SK-N-SH treated with all-trans-retinoic acid at 6 μM for 48 hours (cell line): ENCODE measurements at regions not wholly inside any gene's neighbourhood (a gene's known extent, or its start where the extent isn't known, plus 50 kb on each side); places are given as distances from the start of the nearest gene placed in this dataset.

Experiments
- ATAC-seq: fragments of 200-7000 bp; cut with Tn5 transposase; 3 replicates; pipeline ENCODE4 v1.9.1; 2020; ENCODE audit warnings: mild to moderate bottlenecking, moderate library complexity
- ARNTL ChIP-seq: fragments of 450-650 bp; formaldehyde crosslinking; IDR thresholded peaks from 2 replicates; pipeline ENCODE4 v1.5.0; 2020; ENCODE audit warnings: low read depth, mild to moderate bottlenecking, moderate library complexity, borderline replicate concordance
- BACH2 ChIP-seq: fragments of 250-450 bp; sonication (Bioruptor Pico); IDR thresholded peaks from 2 replicates; pipeline ENCODE4 v1.9.0; 2021; ENCODE audit warnings: mild to moderate bottlenecking, borderline replicate concordance
- CSDC2 ChIP-seq: fragments of 250-450 bp; sonication (Bioruptor Pico); IDR thresholded peaks from 2 replicates; pipeline ENCODE4 v1.5.0; 2020; ENCODE audit warnings: mild to moderate bottlenecking, moderate library complexity
- ESRRG ChIP-seq: fragments of 250-450 bp; sonication (Bioruptor Pico); IDR thresholded peaks from 2 replicates; pipeline ENCODE4 v1.6.1; 2021; ENCODE audit warnings: mild to moderate bottlenecking
- GLIS3 ChIP-seq: fragments of 250-450 bp; sonication (Bioruptor Pico); IDR thresholded peaks from 2 replicates; pipeline ENCODE4 v1.5.0; 2020; ENCODE audit warnings: mild to moderate bottlenecking, moderate library complexity
- ISL1 ChIP-seq: fragments of 250-450 bp; sonication (Bioruptor Pico); IDR thresholded peaks from 2 replicates; pipeline ENCODE4 v2.1.2; 2022; ENCODE audit warnings: mild to moderate bottlenecking, moderate library complexity
- OSR1 ChIP-seq: fragments of 250-450 bp; sonication (Bioruptor Pico); IDR thresholded peaks from 2 replicates; pipeline ENCODE4 v1.8.0; 2022; ENCODE audit warnings: moderate library complexity, mild to moderate bottlenecking, inconsistent platforms
- PATZ1 ChIP-seq: fragments of 250-450 bp; sonication (Bioruptor Pico); IDR thresholded peaks from 2 replicates; pipeline ENCODE4 v1.8.0; 2020; ENCODE audit warnings: mild to moderate bottlenecking, moderate library complexity, borderline replicate concordance
- PPARA ChIP-seq: fragments of 250-450 bp; sonication (Bioruptor Pico); IDR thresholded peaks from 2 replicates; pipeline ENCODE4 v1.5.0; 2020; ENCODE audit warnings: mild to moderate bottlenecking, borderline replicate concordance
- RARB ChIP-seq: fragments of 250-450 bp; sonication (Bioruptor Pico); IDR thresholded peaks from 2 replicates; pipeline ENCODE4 v1.8.0; 2021; ENCODE audit warnings: mild to moderate bottlenecking, moderate library complexity
- SNAI2 ChIP-seq: fragments of 250-450 bp; sonication (Bioruptor Pico); IDR thresholded peaks from 2 replicates; pipeline ENCODE4 v1.5.0; 2020; ENCODE audit warnings: mild to moderate bottlenecking, moderate library complexity
- TCF4 ChIP-seq: fragments of 250-450 bp; sonication (Bioruptor Pico); IDR thresholded peaks from 2 replicates; pipeline ENCODE4 v1.8.0; 2021; ENCODE audit warnings: mild to moderate bottlenecking, moderate library complexity, borderline replicate concordance
- TOX ChIP-seq: fragments of 250-450 bp; sonication (Bioruptor Pico); IDR thresholded peaks from 2 replicates; pipeline ENCODE4 v1.8.0; 2021; ENCODE audit warnings: mild to moderate bottlenecking, moderate library complexity, borderline replicate concordance
- ZC3H10 ChIP-seq: fragments of 250-450 bp; sonication (Bioruptor Pico); IDR thresholded peaks from 2 replicates; pipeline ENCODE4 v1.5.1; 2021; ENCODE audit warnings: mild to moderate bottlenecking, moderate library complexity
- ZFP3 ChIP-seq: fragments of 250-450 bp; sonication (Bioruptor Pico); IDR thresholded peaks from 2 replicates; pipeline ENCODE4 v1.5.0; 2020; ENCODE audit warnings: mild to moderate bottlenecking, moderate library complexity
- ZNF565 ChIP-seq: fragments of 450-650 bp; formaldehyde crosslinking; conservative IDR thresholded peaks from 2 replicates; pipeline ENCODE4 v1.5.0; 2020; ENCODE audit warnings: low read depth, mild to moderate bottlenecking, moderate library complexity
- ZNF70 ChIP-seq: fragments of 450-650 bp; formaldehyde crosslinking; IDR thresholded peaks from 2 replicates; pipeline ENCODE4 v1.5.0; 2020; ENCODE audit warnings: mild to moderate bottlenecking, moderate library complexity
- ZNF8 ChIP-seq: fragments of 450-650 bp; formaldehyde crosslinking; IDR thresholded peaks from 2 replicates; pipeline ENCODE4 v1.5.0; 2020; ENCODE audit warnings: mild to moderate bottlenecking, moderate library complexity
- TF ChIP-seq, protein P1 (sequence below): fragments of 250-450 bp; sonication (Bioruptor Pico); IDR thresholded peaks from 2 replicates; pipeline ENCODE4 v1.5.1; 2021; ENCODE audit warnings: mild to moderate bottlenecking, moderate library complexity
- TF ChIP-seq, protein P2 (sequence below): fragments of 250-450 bp; sonication (Bioruptor Pico); IDR thresholded peaks from 2 replicates; pipeline ENCODE4 v1.5.1; 2020; ENCODE audit warnings: low read depth, mild to moderate bottlenecking, moderate library complexity
- TF ChIP-seq, protein P3 (sequence below): fragments of 250-450 bp; sonication (Bioruptor Pico); IDR thresholded peaks from 2 replicates; pipeline ENCODE4 v1.8.0; 2021; ENCODE audit warnings: low read depth, mild to moderate bottlenecking, moderate library complexity, borderline replicate concordance

DNA sequence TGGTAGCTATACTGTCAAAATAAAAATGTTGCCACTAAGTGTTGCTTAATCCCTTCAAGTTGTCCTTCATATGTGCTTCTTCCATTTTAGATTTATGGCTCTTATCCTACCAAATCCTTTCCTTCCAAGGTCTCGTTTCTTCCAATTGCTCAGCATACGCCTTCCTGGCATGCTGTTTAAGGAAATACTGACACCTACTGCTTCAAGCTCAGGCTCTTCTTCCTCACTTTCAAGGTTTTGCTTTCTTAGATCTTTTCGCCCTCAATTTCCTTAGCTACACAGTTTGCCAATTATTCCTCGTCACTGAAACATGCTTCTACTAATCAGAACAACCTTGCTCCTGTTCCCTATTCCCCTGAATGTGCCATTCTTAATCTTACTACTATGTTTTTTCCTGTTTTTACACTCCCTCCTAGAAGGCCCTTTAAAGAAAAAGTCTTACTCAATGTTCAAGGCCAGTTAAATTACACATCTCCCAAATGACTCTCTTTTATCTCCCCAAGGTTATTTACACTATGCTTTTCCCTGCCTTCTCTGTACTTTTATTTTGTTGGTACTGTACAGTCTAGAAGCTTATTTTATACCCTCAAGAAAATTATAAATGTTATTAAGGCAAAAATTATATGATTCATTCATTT is 343.1 kb downstream of the MZT1 start (continued):
- TF ChIP-seq PATZ1 (CRISPR knock-in tag) = no peak
- no peak for TF ChIP-seq ZNF565
- TF ChIP-seq TCF4 (CRISPR knock-in tag) = no peak
- TF ChIP-seq ZC3H10 = no peak
- no peak for TF ChIP-seq ZFP3 (CRISPR knock-in tag)
- TF ChIP-seq, protein P1, sequence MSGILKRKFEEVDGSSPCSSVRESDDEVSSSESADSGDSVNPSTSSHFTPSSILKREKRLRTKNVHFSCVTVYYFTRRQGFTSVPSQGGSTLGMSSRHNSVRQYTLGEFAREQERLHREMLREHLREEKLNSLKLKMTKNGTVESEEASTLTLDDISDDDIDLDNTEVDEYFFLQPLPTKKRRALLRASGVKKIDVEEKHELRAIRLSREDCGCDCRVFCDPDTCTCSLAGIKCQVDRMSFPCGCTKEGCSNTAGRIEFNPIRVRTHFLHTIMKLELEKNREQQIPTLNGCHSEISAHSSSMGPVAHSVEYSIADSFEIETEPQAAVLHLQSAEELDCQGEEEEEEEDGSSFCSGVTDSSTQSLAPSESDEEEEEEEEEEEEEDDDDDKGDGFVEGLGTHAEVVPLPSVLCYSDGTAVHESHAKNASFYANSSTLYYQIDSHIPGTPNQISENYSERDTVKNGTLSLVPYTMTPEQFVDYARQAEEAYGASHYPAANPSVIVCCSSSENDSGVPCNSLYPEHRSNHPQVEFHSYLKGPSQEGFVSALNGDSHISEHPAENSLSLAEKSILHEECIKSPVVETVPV (CRISPR knock-in tag) = no peak
- TF ChIP-seq, protein P2, sequence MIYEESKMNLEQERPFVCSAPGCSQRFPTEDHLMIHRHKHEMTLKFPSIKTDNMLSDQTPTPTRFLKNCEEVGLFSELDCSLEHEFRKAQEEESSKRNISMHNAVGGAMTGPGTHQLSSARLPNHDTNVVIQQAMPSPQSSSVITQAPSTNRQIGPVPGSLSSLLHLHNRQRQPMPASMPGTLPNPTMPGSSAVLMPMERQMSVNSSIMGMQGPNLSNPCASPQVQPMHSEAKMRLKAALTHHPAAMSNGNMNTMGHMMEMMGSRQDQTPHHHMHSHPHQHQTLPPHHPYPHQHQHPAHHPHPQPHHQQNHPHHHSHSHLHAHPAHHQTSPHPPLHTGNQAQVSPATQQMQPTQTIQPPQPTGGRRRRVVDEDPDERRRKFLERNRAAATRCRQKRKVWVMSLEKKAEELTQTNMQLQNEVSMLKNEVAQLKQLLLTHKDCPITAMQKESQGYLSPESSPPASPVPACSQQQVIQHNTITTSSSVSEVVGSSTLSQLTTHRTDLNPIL (CRISPR knock-in tag) = no peak
- TF ChIP-seq ZNF70 (CRISPR knock-in tag) = no peak
- no peak for TF ChIP-seq BACH2 (CRISPR knock-in tag)
- no peak for TF ChIP-seq TOX (CRISPR knock-in tag)

DNA sequence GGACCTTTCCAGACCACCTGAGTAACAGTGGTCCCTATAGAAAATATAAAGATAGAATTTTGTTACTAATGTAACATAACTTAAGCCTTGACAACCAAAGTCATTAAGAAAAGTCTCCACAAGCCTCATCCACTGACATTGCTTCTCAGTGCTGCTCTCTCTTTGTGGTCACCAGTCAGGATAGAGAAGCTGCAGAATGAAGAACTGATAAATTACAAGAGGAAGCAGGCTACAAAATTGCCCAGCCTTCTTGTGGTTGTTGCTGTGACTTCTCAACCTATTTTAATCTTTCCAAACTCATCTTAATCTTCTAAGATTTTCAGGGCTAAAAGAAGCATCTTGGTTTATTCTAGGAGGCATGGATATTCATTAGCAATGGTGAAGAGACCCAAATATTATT is 343.8 kb downstream of the MZT1 start:
- ATAC-seq = no peak
- TF ChIP-seq ESRRG (no peak), PATZ1 (CRISPR knock-in tag) (no peak)

- TF ChIP-seq OSR1 (CRISPR knock-in tag) = no peak
- no peak for TF ChIP-seq ESRRG
- TF ChIP-seq ZNF565 = no peak
- TF ChIP-seq ZC3H10 = no peak
- no peak for TF ChIP-seq CSDC2
- TF ChIP-seq PATZ1 (CRISPR knock-in tag) = no peak
- no peak for TF ChIP-seq GLIS3 (CRISPR knock-in tag)
- TF ChIP-seq ZNF8 (CRISPR knock-in tag) = no peak
- no peak for TF ChIP-seq TCF4 (CRISPR knock-in tag)
- TF ChIP-seq, protein P2 (CRISPR knock-in tag) = no peak
- TF ChIP-seq, protein P3, sequence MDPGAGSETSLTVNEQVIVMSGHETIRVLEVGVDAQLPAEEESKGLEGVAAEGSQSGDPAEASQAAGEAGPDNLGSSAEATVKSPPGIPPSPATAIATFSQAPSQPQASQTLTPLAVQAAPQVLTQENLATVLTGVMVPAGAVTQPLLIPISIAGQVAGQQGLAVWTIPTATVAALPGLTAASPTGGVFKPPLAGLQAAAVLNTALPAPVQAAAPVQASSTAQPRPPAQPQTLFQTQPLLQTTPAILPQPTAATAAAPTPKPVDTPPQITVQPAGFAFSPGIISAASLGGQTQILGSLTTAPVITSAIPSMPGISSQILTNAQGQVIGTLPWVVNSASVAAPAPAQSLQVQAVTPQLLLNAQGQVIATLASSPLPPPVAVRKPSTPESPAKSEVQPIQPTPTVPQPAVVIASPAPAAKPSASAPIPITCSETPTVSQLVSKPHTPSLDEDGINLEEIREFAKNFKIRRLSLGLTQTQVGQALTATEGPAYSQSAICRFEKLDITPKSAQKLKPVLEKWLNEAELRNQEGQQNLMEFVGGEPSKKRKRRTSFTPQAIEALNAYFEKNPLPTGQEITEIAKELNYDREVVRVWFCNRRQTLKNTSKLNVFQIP (CRISPR knock-in tag) = no peak
- TF ChIP-seq RARB (CRISPR knock-in tag) = no peak
- no peak for TF ChIP-seq BACH2 (CRISPR knock-in tag)
- TF ChIP-seq TOX (CRISPR knock-in tag) = no peak
- no peak for TF ChIP-seq PPARA (CRISPR knock-in tag)
- TF ChIP-seq SNAI2 (CRISPR knock-in tag) = no peak
- TF ChIP-seq ISL1 (CRISPR knock-in tag) = no peak
- no peak for TF ChIP-seq ARNTL (CRISPR knock-in tag)
- TF ChIP-seq ZNF70 (CRISPR knock-in tag) = no peak
- TF ChIP-seq, protein P1 (CRISPR knock-in tag) = no peak
- ATAC-seq = no peak
Observed at GRCh38 chr13:72379581-72379980, 347.8 kb downstream of the MZT1 start.
